Esophagus squamous epithelium (tissue), 5 donors: ENCODE measurements at regions not wholly inside any gene's neighbourhood (a gene's known extent, or its start where the extent isn't known, plus 50 kb on each side); places are given as distances from the start of the nearest gene placed in this dataset.

ENCODE experiments used
- DNase-seq: peaks from one replicate; lab custom pipeline; 2025; lab: John Stamatoyannopoulos, UW
- H3K27ac ChIP-seq, 4 donors: fragments of 200-600 bp; sonication (generic); one replicate each; pipeline ENCODE4 v1.5.1; 2016 to 2019; ENCODE audit warnings: mild to moderate bottlenecking in 1 of 4
- H3K27me3 ChIP-seq, 4 donors: fragments of 200-600 bp; sonication (generic); 1 replicate in 3 of 4; 2 replicates in 1 of 4; pipeline versions ENCODE4 v1.5.1 to v1.6.0; 2017 to 2021; ENCODE audit warnings: antibody characterized with exemption in 1 of 4
- H3K36me3 ChIP-seq, 3 donors: fragments of 200-600 bp; sonication (generic); one replicate each; pipeline ENCODE4 v1.5.1; 2016 to 2019
- H3K4me1 ChIP-seq, 3 donors: fragments of 200-600 bp; sonication (generic); one replicate each; pipeline ENCODE4 v1.5.1; 2017 to 2019
- H3K4me3 ChIP-seq, 4 donors: fragments of 200-600 bp; sonication (generic); 1 replicate in 3 of 4; 2 replicates in 1 of 4; pipeline ENCODE4 v1.5.1; 2016 to 2019; ENCODE audit warnings: mild to moderate bottlenecking in 2 of 4, moderate library complexity in 1 of 4
- H3K9me3 ChIP-seq, 3 donors: fragments of 200-600 bp; sonication (generic); one replicate each; pipeline ENCODE4 v1.5.1; 2016 to 2019
- CTCF ChIP-seq, 6 experiments: fragments of 450-650 bp in 4 of 6; fragments of 200-600 bp in 2 of 6; sonication (generic) in 2 of 6; IDR thresholded peaks; one replicate each; pipeline ENCODE4 v1.5.1; 2016 to 2019; ENCODE audit warnings: antibody characterized with exemption in 6 of 6, mild to moderate bottlenecking in 4 of 6, moderate library complexity in 4 of 6
- POLR2A ChIP-seq, 4 donors: fragments of 450-650 bp; IDR thresholded peaks; one replicate each; pipeline ENCODE4 v1.6.1; 2017; ENCODE audit warnings: antibody characterized with exemption in 4 of 4, mild to moderate bottlenecking in 4 of 4, moderate library complexity in 3 of 4
- WGBS, 2 donors: methylation state at CpG; one replicate each; pipeline ENCODE4 v1.1.5; 2018; 5-methylcytosine and 5-hydroxymethylcytosine counted together
- intact Hi-C: fragments of 100-400 bp; cut with DNase I; formaldehyde crosslinking; loops from one replicate; pipeline ENCODE4 v1.15.0; 2022
- donor health status: DM: yes; HTN: yes; CAD: no.

DNA sequence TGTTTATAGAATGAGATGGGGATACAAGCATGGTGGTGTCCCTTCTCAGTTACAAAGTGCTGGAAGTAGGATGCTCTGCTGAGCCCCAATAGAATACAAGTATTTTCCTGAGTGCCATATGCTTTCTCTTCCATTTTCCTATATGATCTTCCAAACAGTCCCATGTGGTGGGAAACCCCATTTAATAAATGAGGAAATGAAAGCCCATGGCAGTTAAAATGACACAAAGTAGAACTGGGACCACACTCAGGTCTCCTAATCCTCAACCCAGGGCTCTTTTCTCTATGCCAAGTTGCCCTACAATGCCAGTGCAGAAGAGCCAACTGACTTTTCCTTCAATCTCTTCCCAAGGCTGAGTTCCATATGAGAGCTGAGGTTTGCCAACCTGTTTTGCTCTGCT is 198.0 kb upstream of the FOXN2 start:
- H3K27me3 ChIP-seq = no peaks in the 10 kb centered on the region
- TF ChIP-seq POLR2A (IDR thresholded peaks at IDR 0.05) (no peak), CTCF (IDR thresholded peaks at IDR 0.05) (no peak)
- H3K36me3 ChIP-seq = no peaks in the 10 kb centered on the region
- no peak overlapping the region for H3K27ac ChIP-seq
- DNase-seq = no peak
- intact Hi-C loops = no loop called here
- no peak overlapping the region for H3K4me3 ChIP-seq
- no peaks in the 10 kb centered on the region for H3K9me3 ChIP-seq
- peaks cover 0 to 10% (median 6%) of the 10 kb centered on the region in 3 donors for H3K4me1 ChIP-seq

DNA sequence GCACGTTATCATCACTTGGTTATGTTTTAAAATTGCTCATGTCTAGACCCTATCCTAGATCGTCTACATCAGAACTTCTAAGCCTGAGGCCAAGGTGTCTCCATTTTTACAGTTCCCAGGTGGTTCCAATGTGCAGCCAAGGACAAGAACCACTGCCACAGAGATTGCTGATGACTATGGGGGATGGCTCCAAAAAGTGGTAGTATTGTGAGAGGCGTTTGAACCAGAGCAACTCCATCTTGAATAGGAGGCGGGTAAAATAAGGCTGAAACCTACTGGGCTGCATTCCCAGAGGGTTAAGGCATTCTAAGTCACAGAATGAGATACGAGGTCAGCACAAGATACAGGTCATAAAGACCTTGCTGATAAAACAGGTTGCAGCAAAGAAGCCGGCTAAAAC is 195.6 kb upstream of the FOXN2 start:
- 85 to 87% methylated on average over 6 of the region's 6 CpGs for WGBS, 2 donors
- Histone ChIP-seq H3K36me3 (no peaks in the 10 kb centered on the region), H3K4me1 (no peaks in the 10 kb centered on the region), H3K4me3 (no peak overlapping the region), H3K27ac (no peak overlapping the region), H3K27me3 (no peaks in the 10 kb centered on the region), H3K9me3 (no peaks in the 10 kb centered on the region)
- no peak for DNase-seq
- TF ChIP-seq POLR2A (IDR thresholded peaks at IDR 0.05) = no peak
- TF ChIP-seq CTCF (IDR thresholded peaks at IDR 0.05) = no peak
- intact Hi-C loops = no loop called here

- no peak overlapping the region for H3K4me3 ChIP-seq
- no peak for TF ChIP-seq CTCF (IDR thresholded peaks at IDR 0.05)
- no peak for TF ChIP-seq POLR2A (IDR thresholded peaks at IDR 0.05)
- H3K27me3 ChIP-seq = no peaks in the 10 kb centered on the region
- WGBS, 2 donors = 69 to 85% methylated on average over 3 of the region's 3 CpGs
- no peak overlapping the region for H3K27ac ChIP-seq
- no peaks in the 10 kb centered on the region for H3K36me3 ChIP-seq
- intact Hi-C loops = no loop called here
- DNase-seq = no peak
- H3K4me1 ChIP-seq = no peaks in the 10 kb centered on the region
- H3K9me3 ChIP-seq = no peaks in the 10 kb centered on the region
These were observed 194.4 kb upstream of the FOXN2 start for GRCh38 chr2:48120112-48120511.

DNA sequence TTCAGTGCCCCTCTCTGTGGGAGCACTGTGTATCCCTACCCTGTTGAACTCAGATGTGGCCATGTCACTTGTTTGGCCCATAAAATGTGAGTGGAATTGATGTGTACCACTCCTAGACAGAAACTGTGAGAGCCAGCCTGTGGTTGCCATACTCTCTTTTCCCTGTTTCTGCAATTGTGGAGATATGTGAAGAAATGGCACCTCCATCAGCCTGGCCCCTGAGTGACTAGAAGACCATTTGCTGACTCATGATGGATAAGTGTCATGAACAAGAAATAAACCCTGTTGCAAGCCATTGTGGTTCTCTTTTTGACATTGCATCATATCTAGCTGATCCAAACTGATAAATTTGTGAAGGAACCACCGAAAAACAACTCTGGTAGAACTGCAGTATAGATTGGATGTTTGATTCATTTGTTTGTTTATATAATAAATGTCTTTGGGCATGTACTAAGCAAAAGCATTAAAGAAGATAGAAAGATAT is 193.7 kb upstream of the FOXN2 start:
- no peak for DNase-seq
- WGBS, 2 donors = 68 to 75% methylated on average over 1 of the region's 1 CpG
- Histone ChIP-seq H3K4me3 (no peak overlapping the region), H3K4me1 (no peaks in the 10 kb centered on the region), H3K9me3 (no peaks in the 10 kb centered on the region), H3K36me3 (no peaks in the 10 kb centered on the region), H3K27me3 (no peaks in the 10 kb centered on the region), H3K27ac (no peak overlapping the region)
- TF ChIP-seq POLR2A (IDR thresholded peaks at IDR 0.05) = no peak
- no peak for TF ChIP-seq CTCF (IDR thresholded peaks at IDR 0.05)
- intact Hi-C loops = no loop called here

- intact Hi-C loops = no loop called here
- WGBS, 2 donors = 63 to 77% methylated on average over 4 of the region's 4 CpGs
- TF ChIP-seq CTCF (IDR thresholded peaks at IDR 0.05) (no peak), POLR2A (IDR thresholded peaks at IDR 0.05) (no peak)
- H3K36me3 ChIP-seq = no peaks in the 10 kb centered on the region
- H3K4me1 ChIP-seq = no peaks in the 10 kb centered on the region
- no peaks in the 10 kb centered on the region for H3K27me3 ChIP-seq
- H3K9me3 ChIP-seq = no peaks in the 10 kb centered on the region
- DNase-seq = no peak
- no peak overlapping the region for H3K27ac ChIP-seq
- H3K4me3 ChIP-seq = no peak overlapping the region
These were observed 192.3 kb upstream of the FOXN2 start for GRCh38 chr2:48122166-48122565.
